ENCODE measurements at regions not wholly inside any gene's neighbourhood (a gene's known extent, or its start where the extent isn't known, plus 50 kb on each side); places are given as distances from the start of the nearest gene placed in this dataset.

- no peak for TF ChIP-seq CTCF (IDR thresholded peaks at IDR 0.05)
- no peak for TF ChIP-seq POLR2A (IDR thresholded peaks at IDR 0.05)
- H3K27me3 ChIP-seq = no peaks in the 10 kb centered on the region
- no peak overlapping the region for H3K4me3 ChIP-seq
- H3K9me3 ChIP-seq = peaks cover 0 to 53% (median 0%) of the 10 kb centered on the region in 3 donors
- 52 to 82% methylated on average over 5 of the region's 5 CpGs for WGBS, 2 donors
- no peak for DNase-seq
- ATAC-seq = no peak
- intact Hi-C loops (cut with DNase I) = no loop called here
- H3K27ac ChIP-seq = no peak overlapping the region
- no peaks in the 10 kb centered on the region for H3K36me3 ChIP-seq (replicated peaks in 1 of 2; ENCODE audit: insufficient read depth in 1 of 2, low read depth in 2 of 2)
- no peaks in the 10 kb centered on the region for H3K4me1 ChIP-seq
Observed at GRCh38 chr19:27846944-27847343, 1366.0 kb downstream of the UQCRFS1 start.

GRCh38 chr19:27844261-27844660 lies 1368.7 kb downstream of the UQCRFS1 start:
- no peak for TF ChIP-seq POLR2A (IDR thresholded peaks at IDR 0.05)
- no peak for TF ChIP-seq CTCF (IDR thresholded peaks at IDR 0.05)
- no peak for ATAC-seq
- Histone ChIP-seq H3K27ac (no peak overlapping the region), H3K36me3 (replicated peaks in 1 of 2; ENCODE audit: insufficient read depth in 1 of 2, low read depth in 2 of 2) (no peaks in the 10 kb centered on the region), H3K4me1 (no peaks in the 10 kb centered on the region), H3K9me3 (peaks cover 0 to 35% (median 0%) of the 10 kb centered on the region in 3 donors), H3K4me3 (no peak overlapping the region), H3K27me3 (no peaks in the 10 kb centered on the region)
- WGBS, 2 donors = 76 to 81% methylated on average over 5 to 6 of the region's 6 CpGs
- intact Hi-C loops (cut with DNase I) = no loop called here
- DNase-seq = no peak

- Histone ChIP-seq H3K4me3 (no peak overlapping the region), H3K27me3 (no peaks in the 10 kb centered on the region), H3K36me3 (replicated peaks in 1 of 2; ENCODE audit: insufficient read depth in 1 of 2, low read depth in 2 of 2) (no peaks in the 10 kb centered on the region), H3K9me3 (peaks cover 0 to 32% (median 0%) of the 10 kb centered on the region in 3 donors), H3K4me1 (no peaks in the 10 kb centered on the region), H3K27ac (no peak overlapping the region)
- no peak for TF ChIP-seq POLR2A (IDR thresholded peaks at IDR 0.05)
- no peak for TF ChIP-seq CTCF (IDR thresholded peaks at IDR 0.05)
- WGBS, 2 donors = 73 to 96% methylated on average over 3 of the region's 3 CpGs
- ATAC-seq (no peak), DNase-seq (no peak)
- intact Hi-C loops (cut with DNase I) = no loop called here
Observed at GRCh38 chr19:27843861-27844260, 1369.1 kb downstream of the UQCRFS1 start.

GRCh38 chr19:27833031-27833430 lies 1379.9 kb downstream of the UQCRFS1 start:
- Histone ChIP-seq H3K27ac (no peak overlapping the region), H3K27me3 (no peaks in the 10 kb centered on the region), H3K36me3 (replicated peaks in 1 of 2; ENCODE audit: insufficient read depth in 1 of 2, low read depth in 2 of 2) (no peaks in the 10 kb centered on the region), H3K4me3 (no peak overlapping the region), H3K9me3 (no peaks in the 10 kb centered on the region), H3K4me1 (no peaks in the 10 kb centered on the region)
- TF ChIP-seq POLR2A (IDR thresholded peaks at IDR 0.05) = no peak
- TF ChIP-seq CTCF (IDR thresholded peaks at IDR 0.05) = no peak
- ATAC-seq = no peak
- intact Hi-C loops (cut with DNase I) = no loop called here
- no peak for DNase-seq
- WGBS, 2 donors = 0 to 17% methylated on average over 1 of the region's 1 CpG

GRCh38 chr19:27828829-27829228 lies 1384.1 kb downstream of the UQCRFS1 start:
- ATAC-seq = no peak

More at GRCh38 chr19:27828829-27829228, 1384.1 kb downstream of the UQCRFS1 start:
- Histone ChIP-seq H3K4me1 (no peaks in the 10 kb centered on the region), H3K36me3 (replicated peaks in 1 of 2; ENCODE audit: insufficient read depth in 1 of 2, low read depth in 2 of 2) (no peaks in the 10 kb centered on the region), H3K27ac (no peak overlapping the region), H3K27me3 (no peaks in the 10 kb centered on the region), H3K4me3 (no peak overlapping the region), H3K9me3 (no peaks in the 10 kb centered on the region)
- intact Hi-C loops (cut with DNase I) = no loop called here
- no peak for DNase-seq
- TF ChIP-seq POLR2A (IDR thresholded peaks at IDR 0.05) = no peak
- TF ChIP-seq CTCF (IDR thresholded peaks at IDR 0.05) = no peak
- WGBS, 2 donors = 68 to 76% methylated on average over 3 of the region's 3 CpGs
